Vagina (tissue), 2 donors: ENCODE measurements at regions not wholly inside any gene's neighbourhood (a gene's known extent, or its start where the extent isn't known, plus 50 kb on each side); places are given as distances from the start of the nearest gene placed in this dataset.

Experiments
- CTCF ChIP-seq, 3 experiments: fragments of 450-650 bp in 2 of 3; fragments of 200-600 bp in 1 of 3; sonication (generic) in 1 of 3; IDR thresholded peaks; one replicate each; pipeline ENCODE4 v1.5.1; 2017 to 2019; ENCODE audit warnings: antibody characterized with exemption in 3 of 3, mild to moderate bottlenecking in 2 of 3, moderate library complexity in 2 of 3
- POLR2AphosphoS5 ChIP-seq, 2 donors: sonication (generic); formaldehyde crosslinking; IDR thresholded peaks; one replicate each; pipeline ENCODE4 v1.9.0; 2017; ENCODE audit warnings: antibody characterized with exemption in 2 of 2, mild to moderate bottlenecking in 2 of 2, low read depth in 1 of 2; ENCODE audit not compliant: insufficient read depth in 1 of 2

GRCh38 chr10:118445535-118445934 is 103.4 kb upstream of the FAM204A start:
- no peak for TF ChIP-seq CTCF (IDR thresholded peaks at IDR 0.05)
- no peak for TF ChIP-seq POLR2AphosphoS5 (IDR thresholded peaks at IDR 0.05; ENCODE audit: insufficient read depth in 1 of 2, low read depth in 1 of 2)
